ENCODE measurements at regions not wholly inside any gene's neighbourhood (a gene's known extent, or its start where the extent isn't known, plus 50 kb on each side); places are given as distances from the start of the nearest gene placed in this dataset.

DNA sequence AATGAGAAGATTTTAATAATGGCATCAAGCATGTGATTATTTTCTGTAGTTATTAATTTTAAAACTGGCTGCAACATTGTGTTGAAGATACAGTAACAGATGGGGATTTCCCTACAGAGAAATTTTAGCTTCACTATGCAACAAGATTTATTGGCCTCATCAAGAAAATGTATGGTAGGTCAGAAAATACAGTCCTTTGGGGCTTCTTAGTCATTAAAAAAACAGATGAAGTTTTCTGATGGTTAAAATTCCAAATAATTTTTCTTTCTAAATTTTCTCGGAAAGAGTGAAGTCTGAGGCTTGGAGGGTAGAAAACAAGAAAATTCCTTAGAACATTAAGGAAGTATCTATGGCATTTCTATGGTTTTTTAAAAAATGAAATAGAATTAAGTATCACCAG, 1790.8 kb upstream of the PCDH20 start:
- DNase-seq = no peak

DNA sequence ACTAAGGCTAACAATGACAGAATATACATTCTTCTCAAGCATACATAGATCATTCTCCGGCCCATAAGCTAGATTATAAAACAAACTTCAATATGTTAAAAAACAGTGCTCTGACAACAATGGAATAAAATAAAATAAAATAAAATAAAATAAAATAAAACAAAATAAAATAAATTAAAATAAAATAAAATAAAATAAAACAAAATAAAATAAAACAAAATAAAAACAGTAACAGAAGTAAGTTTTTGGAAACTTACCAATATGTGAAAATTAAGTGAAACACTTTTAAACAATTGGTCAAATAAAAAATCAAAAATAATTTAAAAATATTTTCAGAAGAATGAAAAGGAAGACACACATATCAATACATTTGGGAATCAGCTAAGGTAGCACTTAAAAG, 1785.8 kb upstream of the PCDH20 start:
- DNase-seq = no peak

DNA sequence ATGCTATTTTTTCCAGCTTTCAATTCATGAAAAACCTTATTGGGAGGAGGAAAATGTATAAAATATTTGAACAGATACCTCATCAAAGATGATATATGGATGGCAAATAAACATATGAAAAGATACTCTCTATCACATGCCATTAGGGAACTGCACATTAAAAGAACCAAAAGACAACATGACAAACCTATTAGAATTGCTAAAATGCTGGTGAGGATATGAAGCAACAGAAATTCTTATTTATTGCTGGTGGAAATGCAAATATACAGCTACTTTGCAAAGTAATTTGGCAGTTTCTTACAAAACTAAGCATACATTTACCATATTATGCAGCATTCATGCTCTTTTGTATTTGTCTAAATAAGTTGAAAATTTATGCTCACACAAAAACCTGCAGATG, 1783.9 kb upstream of the PCDH20 start:
- DNase-seq = no peak

DNA sequence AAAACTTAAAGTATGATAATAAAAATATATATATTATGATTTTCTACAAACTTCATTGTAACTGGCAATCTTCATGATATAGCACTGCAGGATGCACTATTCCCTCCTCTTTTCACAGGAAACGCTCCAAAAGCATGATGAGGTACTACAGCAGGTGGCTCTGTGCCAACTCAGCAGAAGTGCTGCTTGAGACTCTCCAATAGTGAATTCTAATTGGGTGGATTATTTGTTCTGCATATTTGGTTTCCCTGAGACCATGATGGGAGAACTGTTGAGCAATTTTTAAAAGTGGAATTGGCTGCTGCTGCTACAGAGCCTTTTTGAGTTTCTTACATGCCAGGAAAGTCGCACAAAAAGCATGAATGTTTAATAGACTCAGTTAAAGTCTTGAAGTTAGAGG, 1782.4 kb upstream of the PCDH20 start:
- DNase-seq = no peak

- no peak for DNase-seq
Measured at GRCh38 chr13:63195726-63196125, 1780.1 kb upstream of the PCDH20 start.

DNA sequence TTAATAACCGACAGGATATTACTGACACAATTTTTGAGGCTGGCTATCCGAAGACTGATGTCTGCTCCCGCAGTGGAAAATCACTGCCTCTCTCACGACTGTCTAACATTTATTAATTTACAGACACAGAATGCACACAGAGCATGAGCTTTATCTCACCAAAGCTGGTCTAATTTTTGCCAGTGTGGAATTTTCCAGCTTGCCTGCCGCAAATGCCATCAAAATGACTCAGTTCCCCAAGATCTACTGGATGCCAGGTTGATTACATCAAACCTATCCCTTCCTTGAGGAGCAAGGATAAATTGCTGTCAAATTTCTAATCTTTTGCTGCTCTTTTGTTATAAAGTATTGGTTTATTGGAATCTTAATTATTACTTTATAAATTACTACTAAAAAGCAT, 1775.1 kb upstream of the PCDH20 start:
- no peak for DNase-seq

- no peak for DNase-seq
Measured at GRCh38 chr13:63190219-63190618, 1774.6 kb upstream of the PCDH20 start.

- no peak for DNase-seq
Measured at GRCh38 chr13:63189712-63190111, 1774.1 kb upstream of the PCDH20 start.

DNA sequence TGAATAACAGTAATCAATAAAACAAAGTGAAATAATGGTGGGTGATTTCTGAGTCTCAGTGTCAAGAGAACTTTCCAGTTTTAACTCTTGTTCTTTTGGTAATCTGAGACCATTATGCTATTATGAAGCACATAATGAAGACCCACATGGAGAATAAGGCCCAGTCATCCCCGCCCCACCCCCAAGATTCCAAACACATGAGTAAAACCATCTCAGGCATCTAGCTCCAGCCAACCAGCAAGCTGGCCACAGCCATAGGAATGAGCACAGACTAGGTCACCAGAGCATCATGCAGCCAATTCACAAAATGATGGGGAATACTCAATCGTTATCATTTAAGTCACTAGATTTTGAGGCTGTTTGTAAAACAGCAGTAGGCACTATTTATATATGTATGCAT, 1769.0 kb upstream of the PCDH20 start:
- DNase-seq = no peak

DNA sequence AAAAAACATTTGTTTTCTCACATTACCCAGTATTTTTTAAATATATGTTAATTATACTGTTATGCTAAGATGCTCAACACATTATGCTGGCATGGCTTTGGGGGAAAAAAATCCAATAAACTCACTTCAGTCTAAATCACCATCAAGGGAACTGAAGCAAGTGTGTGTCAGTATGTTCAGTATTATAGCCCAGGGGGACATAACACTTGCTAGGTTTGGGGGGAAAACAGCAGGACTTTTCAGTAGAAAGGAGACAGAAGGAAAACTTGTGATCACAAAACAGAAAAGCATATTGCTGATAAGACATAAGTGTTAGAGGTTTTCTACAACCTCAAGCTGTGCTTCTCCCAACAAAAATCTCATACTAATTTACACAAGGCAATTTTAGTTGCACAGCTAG, 1759.9 kb upstream of the PCDH20 start:
- DNase-seq = no peak

DNA sequence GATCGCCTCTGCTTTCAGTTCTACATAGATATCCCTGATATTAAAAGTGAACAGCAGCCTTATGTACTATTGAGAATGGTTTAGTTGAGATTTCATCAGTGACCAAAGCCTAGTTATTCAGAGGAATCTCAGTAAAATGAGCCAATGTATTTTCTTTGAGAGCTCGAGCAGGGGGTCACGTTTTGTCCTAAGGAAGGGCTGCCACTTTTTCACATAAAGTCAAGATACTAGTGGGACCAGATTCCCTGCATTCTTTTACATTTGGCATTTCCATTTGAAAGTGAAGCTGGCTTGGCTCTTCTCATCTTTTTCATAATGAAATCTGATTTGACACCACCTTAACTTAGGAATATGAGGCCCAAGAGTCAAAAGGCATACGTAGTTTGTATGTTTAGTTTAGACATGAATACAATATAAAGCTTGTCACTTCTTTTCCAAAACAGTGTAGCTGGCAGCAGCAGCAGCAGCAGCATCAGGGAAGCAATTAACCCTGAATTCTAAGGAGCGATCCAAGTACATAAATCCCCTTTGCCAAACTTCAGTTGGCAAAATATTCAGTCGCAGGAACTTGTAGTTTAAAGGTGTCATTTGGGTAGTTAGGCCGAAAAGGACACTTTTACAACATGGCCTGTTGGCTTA, 1752.2 kb upstream of the PCDH20 start:
- DNase-seq = no peak

DNA sequence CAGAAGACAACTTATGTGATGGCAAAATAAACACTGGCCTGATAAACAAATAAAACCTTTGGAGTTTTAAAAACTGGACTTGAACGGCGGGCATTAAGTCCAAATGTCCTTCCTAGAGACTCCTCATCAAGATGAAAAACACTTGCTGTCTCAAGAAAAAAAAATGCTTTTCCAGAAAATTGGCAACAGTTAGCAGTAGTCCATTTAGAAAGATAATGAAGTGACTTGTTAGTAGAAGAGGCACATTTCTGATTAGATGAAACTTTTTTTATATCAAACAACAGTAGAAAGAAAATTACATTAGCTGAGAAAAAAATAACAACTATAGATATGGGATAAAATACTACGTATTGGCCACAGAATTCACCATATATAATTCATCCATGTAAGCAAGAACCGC, 1750.7 kb upstream of the PCDH20 start:
- DNase-seq = no peak

- DNase-seq = no peak
Measured at GRCh38 chr13:63163903-63164302, 1748.3 kb upstream of the PCDH20 start.

DNA sequence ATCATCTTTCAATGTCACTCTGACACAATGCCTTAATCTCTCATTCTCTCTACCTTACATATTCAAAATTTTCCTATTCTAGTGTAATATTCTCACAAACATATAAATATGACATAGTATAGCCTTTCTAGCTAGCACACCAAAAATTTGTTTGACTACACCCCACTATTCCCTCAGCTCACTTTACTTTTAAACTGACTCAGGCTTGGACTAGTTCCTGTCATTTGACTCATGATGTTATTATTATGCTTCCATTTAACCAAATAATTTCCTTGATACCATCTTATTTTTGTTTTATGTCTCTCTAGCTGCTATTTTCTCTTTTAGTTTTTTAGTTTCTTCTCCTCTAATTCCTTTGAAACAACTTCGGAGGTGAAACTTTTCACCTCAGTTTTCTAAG, 1745.6 kb upstream of the PCDH20 start:
- DNase-seq = no peak

GRCh38 chr13:63156816-63157215, 1741.2 kb upstream of the PCDH20 start:
- no peak for DNase-seq

DNA sequence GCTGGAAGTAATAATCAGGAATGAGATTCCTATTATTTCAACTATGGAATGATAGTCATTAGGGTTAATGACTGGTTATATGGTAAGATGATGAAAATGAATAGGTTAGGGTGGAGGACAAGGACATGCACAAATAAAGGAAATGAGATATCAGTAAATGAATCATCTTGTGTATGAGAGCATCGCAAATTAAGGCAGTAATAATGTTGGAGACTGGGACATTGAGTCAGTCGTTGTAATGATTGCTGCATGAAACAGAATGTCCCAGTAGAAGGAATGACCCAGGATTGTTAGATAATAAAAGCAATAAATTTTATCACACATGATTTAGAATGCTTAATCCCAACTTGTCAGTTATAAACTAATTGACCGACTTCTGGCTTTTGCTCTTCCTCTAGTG, 1733.7 kb upstream of the PCDH20 start:
- no peak for DNase-seq

- no peak for DNase-seq
Measured at GRCh38 chr13:63139277-63139676, 1723.6 kb upstream of the PCDH20 start.

- no peak for DNase-seq
Measured at GRCh38 chr13:63129995-63130394, 1714.3 kb upstream of the PCDH20 start.

DNA sequence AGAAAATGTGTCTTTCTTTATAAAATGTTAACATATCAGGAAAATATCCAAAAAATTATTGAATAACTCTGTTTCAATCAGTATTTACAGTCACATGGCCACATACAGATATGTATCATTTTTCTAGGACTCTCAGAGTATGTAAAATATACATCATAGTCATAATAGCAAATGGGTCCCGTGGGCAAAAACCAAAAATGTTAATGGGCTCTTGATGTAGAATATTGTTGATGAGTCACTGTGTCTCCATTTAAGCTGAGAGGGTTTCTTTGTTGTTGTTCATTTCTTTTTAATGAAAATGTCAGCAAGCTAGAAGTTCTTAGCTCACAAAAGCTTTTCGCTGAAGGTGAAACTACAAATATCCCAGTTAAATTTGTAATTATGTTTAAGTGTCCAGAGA, 1713.1 kb upstream of the PCDH20 start:
- no peak for DNase-seq

GRCh38 chr13:63124863-63125262, 1709.2 kb upstream of the PCDH20 start:
- DNase-seq = no peak

- DNase-seq = no peak
Measured at GRCh38 chr13:63120883-63121282, 1705.2 kb upstream of the PCDH20 start.

DNA sequence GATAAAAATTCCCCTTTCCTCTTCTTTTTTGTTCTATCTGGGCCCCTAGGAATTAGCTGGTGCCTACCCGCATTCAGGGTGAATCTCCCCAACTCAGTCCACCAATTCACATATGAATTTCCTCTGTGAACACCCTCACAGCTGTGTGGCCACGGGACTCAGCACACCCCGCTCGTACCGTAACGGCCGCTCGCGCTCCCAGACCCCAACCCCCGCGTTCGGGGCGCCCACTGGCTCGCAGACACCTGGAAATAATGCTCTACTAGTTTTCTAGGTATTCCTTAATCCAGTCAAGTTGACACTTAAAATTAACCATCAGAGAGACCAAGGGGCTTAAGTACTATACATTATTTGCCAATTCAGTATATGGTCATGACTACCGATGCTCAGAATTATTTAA, 1702.1 kb upstream of the PCDH20 start:
- DNase-seq = no peak

DNA sequence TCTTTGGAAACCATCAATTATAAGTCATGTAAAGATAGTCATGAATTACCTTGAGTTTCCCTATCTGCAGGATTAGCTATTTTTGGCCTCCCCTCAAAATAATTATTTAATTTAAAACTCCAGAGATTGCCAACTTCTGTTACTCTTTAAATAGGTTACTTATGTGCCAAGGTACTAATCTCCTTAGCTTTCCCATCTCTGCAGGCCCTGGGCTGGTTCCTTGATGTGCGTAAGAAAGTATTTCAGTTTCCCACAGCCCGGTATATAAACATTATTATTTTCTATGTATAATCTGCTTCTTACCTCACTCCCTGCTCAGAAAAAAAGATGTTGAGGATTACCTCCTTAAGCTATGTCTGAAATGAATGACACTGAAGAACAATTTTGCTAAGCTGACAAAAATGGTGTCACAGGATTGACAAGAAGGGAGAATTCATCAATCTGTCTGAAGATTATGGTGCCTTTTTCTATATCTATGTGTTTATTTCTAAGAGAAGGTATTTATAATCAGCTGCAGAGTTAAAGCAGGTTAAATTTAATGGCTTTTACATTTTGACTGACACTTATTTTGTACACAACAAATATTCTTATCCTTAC, 1697.2 kb upstream of the PCDH20 start:
- DNase-seq = no peak

DNA sequence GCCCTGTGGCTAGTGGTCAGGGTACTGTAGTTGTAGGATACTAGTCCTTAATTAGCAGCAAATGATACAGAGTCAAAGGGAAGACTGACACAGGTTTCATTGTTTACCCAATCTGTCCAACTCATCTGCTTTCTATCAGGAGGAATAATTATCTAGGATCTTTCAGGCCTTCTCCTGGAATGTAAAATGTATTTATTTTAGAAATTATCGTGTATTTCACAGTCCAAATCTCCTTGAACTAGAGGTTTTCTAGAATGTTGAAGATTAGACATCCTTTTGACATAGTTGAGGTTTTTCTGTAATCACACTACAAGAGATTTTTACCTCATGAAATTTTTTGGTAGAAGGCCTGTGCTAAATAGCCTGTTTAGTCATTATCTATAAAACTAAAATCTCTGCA, 1694.8 kb upstream of the PCDH20 start:
- DNase-seq = no peak

- DNase-seq = no peak
Measured at GRCh38 chr13:63107179-63107943, 1691.7 kb upstream of the PCDH20 start.

All from activated CD4-positive, alpha-beta T cell treated with anti-CD3 and anti-CD28 coated beads, Interleukin-2, amount 50 U/mL, for 16 hours (primary cell).